GM12892 (cell line): ENCODE measurements at regions not wholly inside any gene's neighbourhood (a gene's known extent, or its start where the extent isn't known, plus 50 kb on each side); places are given as distances from the start of the nearest gene placed in this dataset.

Source experiments
- POLR2A ChIP-seq: IDR thresholded peaks from 2 replicates; pipeline ENCODE4 v1.6.1; 2011; ENCODE audit warnings: low read depth, low read length, control low read depth
- POLR2AphosphoS5 ChIP-seq: IDR thresholded peaks from 2 replicates; pipeline ENCODE4 v1.6.1; 2011; ENCODE audit warnings: low read depth, low read length, control low read depth
- TAF1 ChIP-seq: IDR thresholded peaks from 2 replicates; pipeline ENCODE4 v1.6.1; 2011; ENCODE audit warnings: low read depth, mild to moderate bottlenecking, control low read depth, low read length, borderline replicate concordance

GRCh38 chr22:22156716-22157347, 87.8 kb upstream of the VPREB1 start:
- peak; percentile 69; the same call in 1 of the 2 replicates for TF ChIP-seq TAF1
- TF ChIP-seq POLR2A = peak; percentile 37; the same call in 1 of the 2 replicates
- no peak for TF ChIP-seq POLR2AphosphoS5
